Sigmoid colon (tissue), 6 donors: ENCODE measurements at regions not wholly inside any gene's neighbourhood (a gene's known extent, or its start where the extent isn't known, plus 50 kb on each side); places are given as distances from the start of the nearest gene placed in this dataset.

Source experiments
- DNase-seq: peaks from one replicate; pipeline ENCODE4 v3.0.0-alpha.2; 2019
- H3K27ac ChIP-seq, 4 donors: fragments of 200-600 bp; sonication (generic); one replicate each; pipeline ENCODE4 v1.5.1; 2016 to 2019; ENCODE audit warnings: mild to moderate bottlenecking in 1 of 4
- H3K27me3 ChIP-seq, 3 donors: fragments of 200-600 bp; sonication (generic); one replicate each; pipeline ENCODE4 v1.5.1; 2019; ENCODE audit warnings: mild to moderate bottlenecking in 1 of 3
- H3K36me3 ChIP-seq, 4 donors: fragments of 200-600 bp; sonication (generic); one replicate each; pipeline ENCODE4 v1.5.1; 2016 to 2019
- H3K4me1 ChIP-seq, 4 donors: fragments of 200-600 bp; sonication (generic); one replicate each; pipeline ENCODE4 v1.5.1; 2017 to 2019
- H3K4me3 ChIP-seq, 4 donors: fragments of 200-600 bp; sonication (generic); one replicate each; pipeline ENCODE4 v1.5.1; 2017 to 2019; ENCODE audit warnings: mild to moderate bottlenecking in 2 of 4, moderate library complexity in 1 of 4
- H3K9me3 ChIP-seq, 4 donors: fragments of 200-600 bp in 3 of 4; sonication (generic) in 3 of 4; one replicate each; pipeline versions ENCODE4 v1.5.1 to v1.6.1; 2013 to 2019
- EP300 ChIP-seq, 4 donors: sonication (generic); formaldehyde crosslinking; IDR thresholded peaks; one replicate each; pipeline ENCODE4 v1.6.1; 2017; ENCODE audit warnings: antibody characterized with exemption in 4 of 4
- POLR2A ChIP-seq, 2 donors: fragments of 450-650 bp; IDR thresholded peaks; one replicate each; pipeline ENCODE4 v1.6.1; 2016; ENCODE audit warnings: antibody characterized with exemption in 2 of 2, mild to moderate bottlenecking in 2 of 2, moderate library complexity in 2 of 2
- POLR2AphosphoS5 ChIP-seq, 4 donors: sonication (generic); formaldehyde crosslinking; IDR thresholded peaks; one replicate each; pipeline ENCODE4 v1.6.1; 2017; ENCODE audit warnings: antibody characterized with exemption in 4 of 4
- WGBS, 2 donors: extraction: QIAGEN DNeasy Blood & Tissue Kit; methylation state at CpG; one replicate each; pipeline ENCODE4 v1.1.7; 2013; 5-methylcytosine and 5-hydroxymethylcytosine counted together
- intact Hi-C: fragments of 100-400 bp; cut with DNase I; formaldehyde crosslinking; loops from one replicate; pipeline ENCODE4 v1.15.1; 2023
- TF ChIP-seq, protein P1 (sequence below), 4 experiments: fragments of 450-650 bp in 3 of 4; fragments of 200-600 bp in 1 of 4; IDR thresholded peaks; one replicate each; pipeline ENCODE4 v1.5.1; 2016 to 2019; ENCODE audit warnings: antibody characterized with exemption in 4 of 4, mild to moderate bottlenecking in 3 of 4, moderate library complexity in 2 of 4
- donor health status: healthy with polysubstance abuse.
- donor health status: healthy.

DNA sequence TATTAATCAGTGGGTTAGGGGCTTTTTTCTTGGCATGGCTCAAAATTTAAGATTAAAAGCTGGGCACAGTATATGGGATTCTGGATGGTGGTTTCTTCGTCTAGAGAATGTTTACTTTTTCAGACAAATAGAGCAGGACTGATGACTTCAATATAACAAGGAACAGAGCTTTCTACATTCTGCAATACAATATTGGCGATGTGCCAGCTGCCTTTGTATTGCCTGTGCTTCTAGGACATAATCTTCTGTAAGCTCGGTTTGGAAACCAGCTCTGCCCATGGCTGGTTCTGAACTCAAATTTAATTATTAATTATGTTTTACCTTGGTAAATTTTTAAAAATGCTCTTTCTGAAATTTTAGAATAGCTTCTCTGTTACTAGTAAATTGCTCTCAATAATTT, 139.1 kb upstream of the TRPC4 start:
- DNase-seq: no peak

GRCh38 chr13:38002606-38003005, 133.0 kb upstream of the TRPC4 start:
- Histone ChIP-seq H3K27me3 (no peaks in the 10 kb centered on the region), H3K36me3 (no peaks in the 10 kb centered on the region), H3K9me3 (no peaks in the 10 kb centered on the region), H3K4me1 (no peaks in the 10 kb centered on the region), H3K27ac (no peak overlapping the region), H3K4me3 (no peak overlapping the region)
- DNase-seq: no peak
- 6 to 25% methylated on average over 7 of the region's 7 CpGs for WGBS, 2 donors
- TF ChIP-seq EP300 (IDR thresholded peaks at IDR 0.05) (no peak), POLR2A (IDR thresholded peaks at IDR 0.05) (no peak), POLR2AphosphoS5 (IDR thresholded peaks at IDR 0.05) (no peak)
- TF ChIP-seq, protein P1, sequence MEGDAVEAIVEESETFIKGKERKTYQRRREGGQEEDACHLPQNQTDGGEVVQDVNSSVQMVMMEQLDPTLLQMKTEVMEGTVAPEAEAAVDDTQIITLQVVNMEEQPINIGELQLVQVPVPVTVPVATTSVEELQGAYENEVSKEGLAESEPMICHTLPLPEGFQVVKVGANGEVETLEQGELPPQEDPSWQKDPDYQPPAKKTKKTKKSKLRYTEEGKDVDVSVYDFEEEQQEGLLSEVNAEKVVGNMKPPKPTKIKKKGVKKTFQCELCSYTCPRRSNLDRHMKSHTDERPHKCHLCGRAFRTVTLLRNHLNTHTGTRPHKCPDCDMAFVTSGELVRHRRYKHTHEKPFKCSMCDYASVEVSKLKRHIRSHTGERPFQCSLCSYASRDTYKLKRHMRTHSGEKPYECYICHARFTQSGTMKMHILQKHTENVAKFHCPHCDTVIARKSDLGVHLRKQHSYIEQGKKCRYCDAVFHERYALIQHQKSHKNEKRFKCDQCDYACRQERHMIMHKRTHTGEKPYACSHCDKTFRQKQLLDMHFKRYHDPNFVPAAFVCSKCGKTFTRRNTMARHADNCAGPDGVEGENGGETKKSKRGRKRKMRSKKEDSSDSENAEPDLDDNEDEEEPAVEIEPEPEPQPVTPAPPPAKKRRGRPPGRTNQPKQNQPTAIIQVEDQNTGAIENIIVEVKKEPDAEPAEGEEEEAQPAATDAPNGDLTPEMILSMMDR (IDR thresholded peaks at IDR 0.05): no peak
- intact Hi-C loops: no loop called here

More for the DNA sequence above, 139.1 kb upstream of the TRPC4 start:
- intact Hi-C loops: no loop called here
- no peaks in the 10 kb centered on the region for H3K27me3 ChIP-seq
- H3K9me3 ChIP-seq: no peaks in the 10 kb centered on the region
- no peaks in the 10 kb centered on the region for H3K4me1 ChIP-seq
- WGBS, 2 donors: 7 to 42% methylated on average over 3 of the region's 3 CpGs
- no peak overlapping the region for H3K4me3 ChIP-seq
- no peak for TF ChIP-seq POLR2AphosphoS5 (IDR thresholded peaks at IDR 0.05)
- TF ChIP-seq EP300 (IDR thresholded peaks at IDR 0.05): no peak
- H3K36me3 ChIP-seq: no peaks in the 10 kb centered on the region
- H3K27ac ChIP-seq: no peak overlapping the region

- H3K27ac ChIP-seq: no peak overlapping the region
- no peaks in the 10 kb centered on the region for H3K27me3 ChIP-seq
- intact Hi-C loops: no loop called here
- no peaks in the 10 kb centered on the region for H3K9me3 ChIP-seq
- no peak for DNase-seq
- no peak overlapping the region for H3K4me3 ChIP-seq
- H3K4me1 ChIP-seq: no peaks in the 10 kb centered on the region
- H3K36me3 ChIP-seq: no peaks in the 10 kb centered on the region
- TF ChIP-seq POLR2A (IDR thresholded peaks at IDR 0.05) (no peak), EP300 (IDR thresholded peaks at IDR 0.05) (no peak), POLR2AphosphoS5 (IDR thresholded peaks at IDR 0.05) (no peak)
- TF ChIP-seq, protein P1 (IDR thresholded peaks at IDR 0.05): no peak
Measured at GRCh38 chr13:37997641-37998040, 128.1 kb upstream of the TRPC4 start.

DNA sequence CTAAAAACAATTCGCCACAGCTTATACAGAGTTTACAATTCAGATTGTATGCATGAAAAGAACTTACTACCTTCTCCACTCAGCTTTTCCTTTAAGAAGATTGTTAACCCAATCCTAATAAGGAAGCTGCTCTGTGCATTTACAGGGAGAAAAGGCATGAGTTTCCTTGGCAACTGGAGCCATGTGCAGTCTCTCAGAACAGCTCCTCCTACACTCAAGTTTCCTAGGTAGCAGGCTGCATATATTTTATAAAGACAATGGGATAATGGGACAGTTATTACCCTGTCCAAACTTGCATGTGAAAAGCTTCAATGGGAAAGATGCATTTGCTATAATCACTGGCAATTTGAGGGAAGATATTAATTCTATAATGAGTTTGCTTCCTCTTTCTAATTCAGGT, 125.5 kb upstream of the TRPC4 start:
- TF ChIP-seq EP300 (IDR thresholded peaks at IDR 0.05): no peak
- no peak for TF ChIP-seq POLR2AphosphoS5 (IDR thresholded peaks at IDR 0.05)
- no peak for TF ChIP-seq POLR2A (IDR thresholded peaks at IDR 0.05)
- TF ChIP-seq, protein P1 (IDR thresholded peaks at IDR 0.05): no peak
- Histone ChIP-seq H3K27ac (no peak overlapping the region), H3K4me1 (no peaks in the 10 kb centered on the region), H3K36me3 (no peaks in the 10 kb centered on the region), H3K4me3 (no peak overlapping the region), H3K9me3 (no peaks in the 10 kb centered on the region), H3K27me3 (no peaks in the 10 kb centered on the region)
- intact Hi-C loops: no loop called here
- no peak for DNase-seq
- 38 to 40% methylated on average over 1 of the region's 1 CpG for WGBS, 2 donors

- Histone ChIP-seq H3K9me3 (no peaks in the 10 kb centered on the region), H3K4me1 (no peaks in the 10 kb centered on the region), H3K27ac (no peak overlapping the region), H3K36me3 (no peaks in the 10 kb centered on the region), H3K4me3 (no peak overlapping the region), H3K27me3 (no peaks in the 10 kb centered on the region)
- no peak for TF ChIP-seq EP300 (IDR thresholded peaks at IDR 0.05)
- TF ChIP-seq, protein P1 (IDR thresholded peaks at IDR 0.05): no peak
- no peak for TF ChIP-seq POLR2AphosphoS5 (IDR thresholded peaks at IDR 0.05)
- TF ChIP-seq POLR2A (IDR thresholded peaks at IDR 0.05): no peak
- intact Hi-C loops: no loop called here
- no peak for DNase-seq
- WGBS, 2 donors: 91 to 95% methylated on average over 1 of the region's 1 CpG
Measured at GRCh38 chr13:37986811-37987210, 117.2 kb upstream of the TRPC4 start.
